ENCODE measurements at regions not wholly inside any gene's neighbourhood (a gene's known extent, or its start where the extent isn't known, plus 50 kb on each side); places are given as distances from the start of the nearest gene placed in this dataset.

DNA sequence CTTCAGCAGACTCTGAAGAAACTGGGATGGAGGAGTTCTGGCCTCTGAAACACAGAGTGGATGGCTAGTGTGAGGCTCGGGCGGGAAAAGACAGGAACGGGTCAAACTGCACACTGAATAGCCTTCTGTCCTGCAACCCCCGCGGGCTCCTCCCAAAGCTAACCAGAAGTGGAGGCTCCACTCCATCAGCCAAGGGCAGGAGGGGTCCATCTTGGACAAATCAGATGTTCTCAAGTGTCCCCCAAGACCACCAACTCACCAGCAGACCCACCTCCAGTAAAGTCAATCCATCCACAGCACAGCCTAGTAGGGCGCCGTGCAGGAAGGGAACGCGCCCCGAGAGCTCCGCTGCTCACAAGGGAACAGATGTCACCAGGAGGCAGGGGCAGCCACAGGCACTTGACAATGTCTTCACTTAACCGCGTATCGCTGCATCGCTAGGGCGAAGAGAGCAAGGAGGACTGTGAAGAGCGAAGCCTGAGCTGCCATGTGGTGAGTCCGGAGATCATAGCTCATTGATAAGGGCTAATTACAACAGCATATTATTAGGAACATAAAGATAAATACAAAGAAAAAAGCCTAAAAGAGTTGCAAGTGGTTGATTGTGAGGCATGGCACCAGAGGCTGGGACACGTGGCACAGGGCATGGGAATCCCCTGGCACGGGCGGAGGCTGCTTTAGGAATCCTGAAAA is 494.6 kb upstream of the MYT1L start:
- peak in 1 of 2 experiments; percentile 32 for DNase-seq (ENCODE audit: low read depth in 1 of 2, low spot score in 2 of 2)
- Histone ChIP-seq H3K9me3 (replicated peaks) (peaks cover 8% of the 10 kb centered on the region), H3K4me3 (no peak overlapping the region), H3K4me1 (replicated peaks) (no peaks in the 10 kb centered on the region), H3K27me3 (replicated peaks) (no peaks in the 10 kb centered on the region), H3K36me3 (no peaks in the 10 kb centered on the region), H3K27ac (no peak overlapping the region)

DNA sequence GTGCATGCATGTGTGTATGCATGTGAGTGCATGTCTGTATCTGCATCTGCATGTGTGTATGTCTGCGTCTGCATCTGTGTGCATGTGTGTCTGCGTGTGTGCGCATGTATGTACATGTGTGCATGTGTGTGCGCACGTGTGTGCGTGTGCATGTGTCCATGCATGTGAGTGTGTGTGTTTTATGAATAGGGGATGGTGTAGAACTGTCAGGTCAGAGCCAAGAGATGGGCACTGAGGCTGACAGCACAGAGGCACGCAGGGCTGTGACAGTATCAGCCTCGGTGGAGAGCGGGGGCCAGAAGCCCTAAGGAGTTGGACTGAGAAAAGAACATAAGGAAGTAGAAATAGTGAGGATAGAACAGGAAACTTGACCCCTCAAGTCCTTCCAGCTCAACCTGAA is 494.0 kb upstream of the MYT1L start:
- peak in 1 of 2 experiments; percentile 16 for DNase-seq (ENCODE audit: low read depth in 1 of 2, low spot score in 2 of 2)
- Histone ChIP-seq H3K4me1 (replicated peaks) (no peaks in the 10 kb centered on the region), H3K27me3 (replicated peaks) (no peaks in the 10 kb centered on the region), H3K9me3 (replicated peaks) (peaks cover 8% of the 10 kb centered on the region), H3K36me3 (no peaks in the 10 kb centered on the region), H3K27ac (no peak overlapping the region), H3K4me3 (no peak overlapping the region)

DNA sequence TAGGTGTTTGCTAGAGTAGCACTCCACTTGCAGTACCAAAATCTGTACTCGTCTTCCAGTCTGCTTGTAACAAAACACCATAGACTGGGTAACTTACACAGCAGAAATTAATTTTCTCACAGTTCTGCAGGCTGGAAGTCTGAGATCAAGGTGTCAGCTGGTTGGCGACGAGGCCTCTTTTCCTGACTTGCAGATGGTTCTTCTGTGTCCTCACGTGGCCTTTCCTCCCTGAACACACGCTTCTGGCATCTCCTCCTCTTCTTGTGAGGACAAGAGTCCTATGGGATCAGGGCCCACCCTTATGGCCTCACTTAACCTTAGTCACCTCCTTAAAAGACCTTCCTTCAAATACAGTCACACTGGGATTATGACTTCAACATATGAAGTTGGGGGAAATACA is 493.5 kb upstream of the MYT1L start:
- Histone ChIP-seq H3K36me3 (no peaks in the 10 kb centered on the region), H3K27me3 (replicated peaks) (no peaks in the 10 kb centered on the region), H3K4me3 (no peak overlapping the region), H3K9me3 (replicated peaks) (peaks cover 8% of the 10 kb centered on the region), H3K27ac (no peak overlapping the region), H3K4me1 (replicated peaks) (no peaks in the 10 kb centered on the region)
- peak in 1 of 2 experiments; percentile 23 for DNase-seq (ENCODE audit: low read depth in 1 of 2, low spot score in 2 of 2)

DNA sequence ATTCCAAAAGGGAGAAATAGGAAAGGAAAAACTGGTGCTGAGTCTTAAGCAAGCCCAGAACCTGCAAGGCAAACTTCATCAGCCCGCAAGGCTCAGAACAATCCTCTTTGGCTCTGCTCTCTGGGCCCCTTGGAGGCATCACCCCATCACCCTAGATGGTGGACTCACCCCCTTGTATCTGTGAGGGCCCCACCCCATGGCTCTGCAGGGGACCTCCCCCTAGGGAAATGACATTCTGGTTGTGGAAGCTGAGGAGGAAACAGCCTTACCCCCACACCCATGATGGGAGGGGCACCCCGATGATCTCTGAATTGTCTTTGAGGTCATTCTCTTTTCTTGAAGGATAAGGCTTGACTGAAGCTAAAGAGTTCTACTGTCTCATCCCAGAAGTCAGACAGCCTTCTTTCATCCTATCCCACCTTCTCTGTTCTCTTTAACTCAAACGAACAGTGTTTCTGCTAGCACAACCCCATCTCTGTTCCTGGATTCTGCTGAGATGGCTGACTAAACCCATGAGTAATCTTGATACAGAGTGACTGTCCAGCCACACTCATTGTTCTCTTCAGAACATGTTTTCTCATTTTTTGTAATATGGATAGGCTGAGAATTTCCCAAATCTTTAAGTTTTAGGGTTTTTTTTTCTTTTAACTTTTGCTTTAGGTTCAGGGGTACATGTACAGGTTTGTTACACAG is 492.1 kb upstream of the MYT1L start:
- Histone ChIP-seq H3K27me3 (replicated peaks) (no peaks in the 10 kb centered on the region), H3K4me1 (replicated peaks) (no peaks in the 10 kb centered on the region), H3K36me3 (no peaks in the 10 kb centered on the region), H3K27ac (no peak overlapping the region), H3K9me3 (replicated peaks) (peaks cover 8% of the 10 kb centered on the region), H3K4me3 (no peak overlapping the region)
- peak in 1 of 2 experiments; percentile 5 for DNase-seq (ENCODE audit: low read depth in 1 of 2, low spot score in 2 of 2)

GRCh38 chr2:2822143-2822542 is 491.1 kb upstream of the MYT1L start:
- H3K36me3 ChIP-seq, result no peaks in the 10 kb centered on the region
- no peak overlapping the region for H3K4me3 ChIP-seq
- H3K4me1 ChIP-seq (replicated peaks), result no peaks in the 10 kb centered on the region
- no peak for DNase-seq (ENCODE audit: low read depth in 1 of 2, low spot score in 2 of 2)
- H3K27ac ChIP-seq, result no peak overlapping the region
- peaks cover 8% of the 10 kb centered on the region for H3K9me3 ChIP-seq (replicated peaks)
- H3K27me3 ChIP-seq (replicated peaks), result no peaks in the 10 kb centered on the region

GRCh38 chr2:2812648-2813047 is 481.6 kb upstream of the MYT1L start:
- DNase-seq (ENCODE audit: low read depth in 1 of 2, low spot score in 2 of 2), result peak in 1 of 2 experiments; percentile 13
- Histone ChIP-seq H3K27me3 (replicated peaks) (no peaks in the 10 kb centered on the region), H3K9me3 (replicated peaks) (0 out of 2 replicates have a peak, but pooled peaks cover 5% of the 10 kb centered on the region), H3K4me3 (no peak overlapping the region), H3K36me3 (no peaks in the 10 kb centered on the region), H3K27ac (no peak overlapping the region), H3K4me1 (replicated peaks) (no peaks in the 10 kb centered on the region)

DNA sequence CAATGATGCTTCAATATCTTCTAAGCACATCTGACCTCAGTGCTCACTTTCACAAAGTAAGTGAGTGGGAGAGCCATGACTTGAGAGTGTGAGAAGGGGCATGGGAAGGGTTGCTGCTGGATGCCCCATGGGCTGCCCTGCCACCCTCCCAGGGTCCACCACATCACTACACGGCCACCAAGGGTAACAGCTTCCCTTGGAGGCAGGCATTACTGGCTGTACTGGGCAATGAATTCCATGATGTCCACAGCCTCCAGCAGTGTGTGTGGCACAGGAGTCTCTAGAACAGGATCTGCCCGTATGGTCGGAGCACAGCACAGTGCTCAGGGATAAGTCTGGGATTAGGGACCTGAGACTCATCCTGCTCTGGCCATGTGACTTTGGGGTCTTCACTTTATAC is 481.0 kb upstream of the MYT1L start:
- no peaks in the 10 kb centered on the region for H3K36me3 ChIP-seq
- H3K27me3 ChIP-seq (replicated peaks), result no peaks in the 10 kb centered on the region
- 0 out of 2 replicates have a peak, but pooled peaks cover 6% of the 10 kb centered on the region for H3K9me3 ChIP-seq (replicated peaks)
- no peak overlapping the region for H3K27ac ChIP-seq
- DNase-seq (ENCODE audit: low read depth in 1 of 2, low spot score in 2 of 2), result peak in 1 of 2 experiments; percentile 22
- H3K4me1 ChIP-seq (replicated peaks), result no peaks in the 10 kb centered on the region
- H3K4me3 ChIP-seq, result no peak overlapping the region

DNA sequence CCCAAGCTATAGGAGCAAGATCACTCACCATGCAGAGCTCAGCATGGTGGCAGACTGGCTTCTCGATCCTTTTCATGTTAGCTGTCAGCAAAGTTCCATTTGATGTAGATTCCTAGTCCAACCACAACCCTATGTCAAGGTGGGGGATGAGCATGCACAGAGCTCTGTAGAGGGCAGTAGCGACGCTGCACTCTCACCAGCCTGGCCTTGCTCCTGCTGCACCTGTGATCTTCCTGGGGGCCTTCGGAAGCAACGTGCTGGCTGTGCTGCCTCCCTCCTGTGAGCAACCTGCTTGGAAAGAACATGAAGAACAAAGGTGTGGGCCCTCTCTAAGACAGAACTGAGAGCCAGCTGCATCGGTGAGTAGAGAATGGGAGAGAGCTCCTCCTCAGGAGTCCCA is 479.4 kb upstream of the MYT1L start:
- Histone ChIP-seq H3K9me3 (replicated peaks) (peaks cover 11% of the 10 kb centered on the region; the same call in 1 of the 2 replicates), H3K36me3 (no peaks in the 10 kb centered on the region), H3K4me3 (no peak overlapping the region), H3K27me3 (replicated peaks) (no peaks in the 10 kb centered on the region), H3K27ac (no peak overlapping the region), H3K4me1 (replicated peaks) (no peaks in the 10 kb centered on the region)
- DNase-seq (ENCODE audit: low read depth in 1 of 2, low spot score in 2 of 2), result no peak

- Histone ChIP-seq H3K4me1 (replicated peaks) (no peaks in the 10 kb centered on the region), H3K27me3 (replicated peaks) (no peaks in the 10 kb centered on the region), H3K4me3 (no peak overlapping the region), H3K27ac (no peak overlapping the region), H3K9me3 (replicated peaks) (peaks cover 11% of the 10 kb centered on the region; the same call in 1 of the 2 replicates), H3K36me3 (no peaks in the 10 kb centered on the region)
- DNase-seq (ENCODE audit: low read depth in 1 of 2, low spot score in 2 of 2), result peak in 1 of 2 experiments; percentile 14
Measured at GRCh38 chr2:2809771-2810170, 478.7 kb upstream of the MYT1L start.

GRCh38 chr2:2808551-2809058 is 477.5 kb upstream of the MYT1L start:
- H3K4me3 ChIP-seq, result no peak overlapping the region
- no peak overlapping the region for H3K27ac ChIP-seq
- no peaks in the 10 kb centered on the region for H3K4me1 ChIP-seq (replicated peaks)
- H3K9me3 ChIP-seq (replicated peaks), result peaks cover 11% of the 10 kb centered on the region; the same call in 1 of the 2 replicates
- no peaks in the 10 kb centered on the region for H3K27me3 ChIP-seq (replicated peaks)
- peak in 1 of 2 experiments; percentile 24 for DNase-seq (ENCODE audit: low read depth in 1 of 2, low spot score in 2 of 2)
- H3K36me3 ChIP-seq, result no peaks in the 10 kb centered on the region

- Histone ChIP-seq H3K27ac (no peak overlapping the region), H3K27me3 (replicated peaks) (no peaks in the 10 kb centered on the region), H3K9me3 (replicated peaks) (peaks cover 16% of the 10 kb centered on the region), H3K4me3 (no peak overlapping the region), H3K36me3 (no peaks in the 10 kb centered on the region), H3K4me1 (replicated peaks) (no peaks in the 10 kb centered on the region)
- peak in 1 of 2 experiments; percentile 17 for DNase-seq (ENCODE audit: low read depth in 1 of 2, low spot score in 2 of 2)
Measured at GRCh38 chr2:2806711-2807110, 475.6 kb upstream of the MYT1L start.

DNA sequence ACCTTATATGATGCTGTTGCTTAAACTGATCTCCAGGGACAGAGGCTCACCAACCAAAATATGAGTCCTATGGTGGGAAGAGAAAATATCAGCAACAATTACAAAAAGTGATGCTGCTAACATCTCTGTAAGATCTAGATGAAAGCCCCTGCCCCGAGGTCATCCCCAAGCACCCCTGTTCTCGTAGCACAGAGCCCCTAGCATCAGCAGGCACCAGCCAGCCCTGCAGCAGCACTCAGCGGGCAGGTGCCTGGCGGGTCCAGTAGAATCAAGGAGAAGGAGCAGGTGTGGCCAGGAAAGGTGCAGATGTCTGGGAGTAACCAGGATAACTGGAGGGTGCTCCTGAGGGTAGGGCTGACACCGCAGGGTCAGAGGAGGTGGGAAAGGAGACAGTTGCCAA is 474.2 kb upstream of the MYT1L start:
- Histone ChIP-seq H3K4me1 (replicated peaks) (no peaks in the 10 kb centered on the region), H3K36me3 (no peaks in the 10 kb centered on the region), H3K9me3 (replicated peaks) (peaks cover 13% of the 10 kb centered on the region), H3K4me3 (no peak overlapping the region), H3K27me3 (replicated peaks) (no peaks in the 10 kb centered on the region), H3K27ac (no peak overlapping the region)
- DNase-seq (ENCODE audit: low read depth in 1 of 2, low spot score in 2 of 2), result peak in 1 of 2 experiments; percentile 30

DNA sequence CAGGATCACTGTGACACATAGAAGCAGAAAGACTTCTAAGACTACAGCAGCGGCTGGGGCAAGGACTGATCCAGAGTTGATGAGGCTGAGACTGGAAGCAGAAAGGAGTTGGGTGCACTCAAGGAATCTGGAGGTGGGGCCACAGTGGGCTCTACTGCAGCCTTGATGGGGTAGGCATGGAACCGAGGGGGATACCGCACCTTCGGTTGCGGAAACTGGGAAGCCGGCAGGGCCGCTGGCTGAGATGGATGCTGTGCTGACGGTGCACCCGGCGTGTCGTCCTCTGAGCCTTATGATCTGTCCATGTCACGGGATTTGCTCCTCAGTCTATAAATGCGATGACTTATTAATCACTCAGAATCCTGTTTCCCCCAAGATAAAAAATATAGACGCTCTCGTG is 473.5 kb upstream of the MYT1L start:
- Histone ChIP-seq H3K36me3 (no peaks in the 10 kb centered on the region), H3K27ac (no peak overlapping the region), H3K4me1 (replicated peaks) (no peaks in the 10 kb centered on the region), H3K9me3 (replicated peaks) (peaks cover 16% of the 10 kb centered on the region), H3K4me3 (no peak overlapping the region), H3K27me3 (replicated peaks) (no peaks in the 10 kb centered on the region)
- DNase-seq (ENCODE audit: low read depth in 1 of 2, low spot score in 2 of 2), result peak in 1 of 2 experiments; percentile 21

GRCh38 chr2:2801458-2801857 is 470.4 kb upstream of the MYT1L start:
- no peak overlapping the region for H3K27ac ChIP-seq
- H3K36me3 ChIP-seq, result no peaks in the 10 kb centered on the region
- H3K27me3 ChIP-seq (replicated peaks), result no peaks in the 10 kb centered on the region
- no peak overlapping the region for H3K4me3 ChIP-seq
- no peaks in the 10 kb centered on the region for H3K4me1 ChIP-seq (replicated peaks)
- no peak for DNase-seq (ENCODE audit: low read depth in 1 of 2, low spot score in 2 of 2)
- H3K9me3 ChIP-seq (replicated peaks), result peaks cover 18% of the 10 kb centered on the region
